ENCODE measurements at regions not wholly inside any gene's neighbourhood (a gene's known extent, or its start where the extent isn't known, plus 50 kb on each side); places are given as distances from the start of the nearest gene placed in this dataset.

DNA sequence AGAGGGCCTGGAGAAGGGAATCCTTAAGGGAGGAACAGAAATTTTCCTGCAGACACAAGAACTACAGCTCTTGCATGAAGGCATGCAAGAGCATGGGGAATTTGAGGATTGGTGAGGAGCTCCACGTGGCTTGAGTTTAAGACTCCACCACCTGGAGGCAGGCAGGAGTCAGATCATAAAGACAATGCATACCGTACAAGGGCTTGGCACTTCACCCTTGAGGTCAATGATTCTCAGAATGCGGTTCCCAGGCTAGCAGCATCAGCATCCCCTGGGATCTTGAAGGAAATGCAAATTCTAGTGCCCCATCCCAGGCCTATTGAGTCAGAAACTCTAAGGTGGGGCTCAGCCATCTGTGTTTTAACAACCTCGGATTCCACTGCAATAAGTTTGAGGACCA is 143.8 kb downstream of the C7orf25 start:
- TF ChIP-seq TCF7L2 (IDR thresholded peaks at IDR 0.05; ENCODE audit: low read depth, low read length) (no peak), REST (IDR thresholded peaks at IDR 0.05; ENCODE audit: insufficient read depth in 1 of 2, low read depth in 2 of 2, low read length in 1 of 2) (no peak), CTCF (IDR thresholded peaks at IDR 0.05) (no peak), POLR2AphosphoS5 (IDR thresholded peaks at IDR 0.05; ENCODE audit: low read depth, low read length) (no peak), SIN3A (IDR thresholded peaks at IDR 0.05; ENCODE audit: borderline replicate concordance, insufficient read depth, low read depth, low read length) (no peak)
- DNase-seq (ENCODE audit: low read depth, low spot score) (no peak), ATAC-seq (no peak)
- Histone ChIP-seq H3K36me3 (ENCODE audit: control insufficient read depth, insufficient read depth, low read length) (no peaks in the 10 kb centered on the region), H3K4me3 (ENCODE audit: low read depth in 2 of 2, low read length in 2 of 2) (no peak overlapping the region), H3K27me3 (ENCODE audit: control insufficient read depth, insufficient read depth, low read length) (no peaks in the 10 kb centered on the region), H3K4me1 (ENCODE audit: control insufficient read depth, insufficient read depth, low read length) (no peaks in the 10 kb centered on the region), H3K27ac (ENCODE audit: low read length) (no peak overlapping the region), H3K9me3 (ENCODE audit: control insufficient read depth, insufficient read depth, low read depth, low read length) (no peaks in the 10 kb centered on the region)
- CTCF ChIA-PET: no interaction called here
- in situ Hi-C loops (cut with HindIII; ENCODE audit: low pct_unique_long_range_greater_than_20kb, low sequenced_read_pairs): no loop called here
- POLR2A ChIA-PET: no interaction called here
- no TSS peak for BruUV-seq (replicated peaks)
- intact Hi-C loops (cut with micrococcal nuclease; ENCODE audit: unreplicated experiment): no loop called here

- Histone ChIP-seq H3K27me3 (ENCODE audit: control insufficient read depth, insufficient read depth, low read length) (no peaks in the 10 kb centered on the region), H3K4me1 (ENCODE audit: control insufficient read depth, insufficient read depth, low read length) (no peaks in the 10 kb centered on the region), H3K9me3 (ENCODE audit: control insufficient read depth, insufficient read depth, low read depth, low read length) (no peaks in the 10 kb centered on the region), H3K27ac (ENCODE audit: low read length) (no peak overlapping the region), H3K36me3 (ENCODE audit: control insufficient read depth, insufficient read depth, low read length) (no peaks in the 10 kb centered on the region), H3K4me3 (ENCODE audit: low read depth in 2 of 2, low read length in 2 of 2) (no peak overlapping the region)
- no TSS peak for BruUV-seq (replicated peaks)
- ATAC-seq (no peak), DNase-seq (ENCODE audit: low read depth, low spot score) (no peak)
- CTCF ChIA-PET: no interaction called here
- POLR2A ChIA-PET: interaction anchor here (0.7 kb wide), 1 partner anchor 646 kb away, joined by 5 read pairs; no protein-coding TSS in a partner anchor
- in situ Hi-C loops (cut with HindIII; ENCODE audit: low pct_unique_long_range_greater_than_20kb, low sequenced_read_pairs) (no loop called here), intact Hi-C loops (cut with micrococcal nuclease; ENCODE audit: unreplicated experiment) (no loop called here)
- no peak for TF ChIP-seq CTCF (IDR thresholded peaks at IDR 0.05)
- TF ChIP-seq TCF7L2 (IDR thresholded peaks at IDR 0.05; ENCODE audit: low read depth, low read length): no peak
- no peak for TF ChIP-seq SIN3A (IDR thresholded peaks at IDR 0.05; ENCODE audit: borderline replicate concordance, insufficient read depth, low read depth, low read length)
- TF ChIP-seq REST (IDR thresholded peaks at IDR 0.05; ENCODE audit: insufficient read depth in 1 of 2, low read depth in 2 of 2, low read length in 1 of 2): no peak
- TF ChIP-seq POLR2AphosphoS5 (IDR thresholded peaks at IDR 0.05; ENCODE audit: low read depth, low read length): no peak
Measured at GRCh38 chr7:42766782-42767423, 145.0 kb downstream of the C7orf25 start.
